ENCODE measurements at regions not wholly inside any gene's neighbourhood (a gene's known extent, or its start where the extent isn't known, plus 50 kb on each side); places are given as distances from the start of the nearest gene placed in this dataset.

- Histone ChIP-seq H3K27me3 (ENCODE audit: control insufficient read depth, insufficient read depth, low read length) (no peaks in the 10 kb centered on the region), H3K36me3 (ENCODE audit: control insufficient read depth, insufficient read depth, low read length) (no peaks in the 10 kb centered on the region), H3K27ac (ENCODE audit: low read length) (no peak overlapping the region), H3K4me1 (ENCODE audit: control insufficient read depth, insufficient read depth, low read length) (no peaks in the 10 kb centered on the region), H3K4me3 (ENCODE audit: low read length) (no peak overlapping the region), H3K9me3 (ENCODE audit: control insufficient read depth, low read depth, low read length) (no peaks in the 10 kb centered on the region)
- 40% methylated on average over 1 of the region's 3 CpGs for WGBS (ENCODE audit: insufficient coverage, low lambda C conversion rate)
- no peak for DNase-seq
Observed at GRCh38 chr10:111811517-111811916, 372.0 kb downstream of the GPAM start.

DNA sequence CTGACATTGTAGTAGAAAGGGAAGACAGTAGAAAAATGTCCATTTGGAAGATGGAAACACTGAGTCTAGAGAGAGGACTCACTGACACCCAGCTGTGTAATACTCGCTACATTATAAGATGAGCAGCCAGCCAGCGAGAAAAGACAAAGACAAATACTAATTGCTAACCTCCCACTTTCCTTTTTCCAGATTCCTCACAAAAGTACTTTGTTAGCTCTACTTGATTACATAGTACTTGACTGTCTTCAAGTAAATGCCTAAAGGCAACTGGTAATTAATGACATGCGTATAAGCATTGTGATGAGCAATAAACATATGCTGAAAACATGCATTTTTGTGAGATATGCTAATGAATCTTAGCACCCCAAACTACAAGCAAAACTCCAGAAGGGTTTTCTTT is 363.1 kb downstream of the GPAM start:
- DNase-seq: no peak
- Histone ChIP-seq H3K36me3 (ENCODE audit: control insufficient read depth, insufficient read depth, low read length) (no peaks in the 10 kb centered on the region), H3K9me3 (ENCODE audit: control insufficient read depth, low read depth, low read length) (no peaks in the 10 kb centered on the region), H3K4me1 (ENCODE audit: control insufficient read depth, insufficient read depth, low read length) (no peaks in the 10 kb centered on the region), H3K27me3 (ENCODE audit: control insufficient read depth, insufficient read depth, low read length) (no peaks in the 10 kb centered on the region), H3K4me3 (ENCODE audit: low read length) (no peak overlapping the region), H3K27ac (ENCODE audit: low read length) (no peak overlapping the region)
- WGBS (ENCODE audit: insufficient coverage, low lambda C conversion rate): 100% methylated on average over 1 of the region's 3 CpGs

DNA sequence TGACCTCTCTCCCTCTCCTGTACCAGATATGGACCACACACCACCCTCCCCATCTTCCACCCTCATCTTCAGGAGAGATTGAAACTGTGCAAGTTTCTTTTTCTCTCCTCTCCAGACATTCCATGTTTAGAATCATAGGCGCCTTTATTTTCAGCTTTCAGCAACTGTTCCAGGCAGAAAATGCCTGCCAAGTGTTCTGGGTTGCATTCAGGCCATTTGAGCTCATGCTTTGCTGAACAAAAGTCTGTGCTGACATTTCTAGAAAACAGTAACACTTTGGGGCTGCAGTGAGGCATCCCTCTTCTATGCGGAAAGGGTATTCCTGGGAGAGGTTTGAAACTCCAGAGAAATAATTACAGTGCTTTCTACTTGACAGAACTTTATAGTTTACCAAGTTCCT is 361.7 kb downstream of the GPAM start:
- Histone ChIP-seq H3K27me3 (ENCODE audit: control insufficient read depth, insufficient read depth, low read length) (no peaks in the 10 kb centered on the region), H3K36me3 (ENCODE audit: control insufficient read depth, insufficient read depth, low read length) (no peaks in the 10 kb centered on the region), H3K9me3 (ENCODE audit: control insufficient read depth, low read depth, low read length) (no peaks in the 10 kb centered on the region), H3K27ac (ENCODE audit: low read length) (no peak overlapping the region), H3K4me3 (ENCODE audit: low read length) (no peak overlapping the region), H3K4me1 (ENCODE audit: control insufficient read depth, insufficient read depth, low read length) (no peaks in the 10 kb centered on the region)
- no CpG with 5 or more reads among the region's 2 CpGs for WGBS (ENCODE audit: insufficient coverage, low lambda C conversion rate)
- no peak for DNase-seq

- H3K4me1 ChIP-seq (ENCODE audit: control insufficient read depth, insufficient read depth, low read length): no peaks in the 10 kb centered on the region
- H3K9me3 ChIP-seq (ENCODE audit: control insufficient read depth, low read depth, low read length): no peaks in the 10 kb centered on the region
- no peaks in the 10 kb centered on the region for H3K27me3 ChIP-seq (ENCODE audit: control insufficient read depth, insufficient read depth, low read length)
- H3K36me3 ChIP-seq (ENCODE audit: control insufficient read depth, insufficient read depth, low read length): no peaks in the 10 kb centered on the region
- DNase-seq: no peak
- no CpG with 5 or more reads among the region's 2 CpGs for WGBS (ENCODE audit: insufficient coverage, low lambda C conversion rate)
- no peak overlapping the region for H3K4me3 ChIP-seq (ENCODE audit: low read length)
- no peak overlapping the region for H3K27ac ChIP-seq (ENCODE audit: low read length)
Observed at GRCh38 chr10:111822661-111823060, 360.9 kb downstream of the GPAM start.

DNA sequence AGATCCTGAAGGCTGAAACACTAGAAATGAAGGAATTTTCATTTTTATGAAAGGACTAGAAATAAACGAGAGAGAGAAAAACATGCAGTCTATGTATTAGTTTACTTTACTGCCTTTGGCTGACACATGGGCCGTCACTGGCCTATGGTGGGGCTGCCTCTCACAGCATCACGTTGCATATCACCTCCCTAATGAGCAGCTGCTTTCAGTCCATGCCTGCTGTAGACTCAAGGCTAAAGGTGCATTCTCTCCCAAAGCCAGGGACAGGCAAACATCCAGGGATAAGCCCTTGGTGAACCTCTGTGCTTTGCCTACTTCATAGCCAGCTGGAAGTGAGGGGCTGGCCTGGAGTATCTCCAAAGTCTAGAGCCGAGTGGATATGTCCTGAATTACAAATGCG is 359.4 kb downstream of the GPAM start:
- H3K4me1 ChIP-seq (ENCODE audit: control insufficient read depth, insufficient read depth, low read length): no peaks in the 10 kb centered on the region
- no peaks in the 10 kb centered on the region for H3K36me3 ChIP-seq (ENCODE audit: control insufficient read depth, insufficient read depth, low read length)
- no peaks in the 10 kb centered on the region for H3K27me3 ChIP-seq (ENCODE audit: control insufficient read depth, insufficient read depth, low read length)
- H3K4me3 ChIP-seq (ENCODE audit: low read length): no peak overlapping the region
- no peak for DNase-seq
- WGBS (ENCODE audit: insufficient coverage, low lambda C conversion rate): no CpG with 5 or more reads among the region's 5 CpGs
- no peaks in the 10 kb centered on the region for H3K9me3 ChIP-seq (ENCODE audit: control insufficient read depth, low read depth, low read length)
- no peak overlapping the region for H3K27ac ChIP-seq (ENCODE audit: low read length)

GRCh38 chr10:111830359-111830758 is 353.2 kb downstream of the GPAM start:
- H3K4me3 ChIP-seq (ENCODE audit: low read length): no peak overlapping the region
- DNase-seq: no peak
- no peaks in the 10 kb centered on the region for H3K9me3 ChIP-seq (ENCODE audit: control insufficient read depth, low read depth, low read length)
- H3K36me3 ChIP-seq (ENCODE audit: control insufficient read depth, insufficient read depth, low read length): no peaks in the 10 kb centered on the region
- no peak overlapping the region for H3K27ac ChIP-seq (ENCODE audit: low read length)
- H3K27me3 ChIP-seq (ENCODE audit: control insufficient read depth, insufficient read depth, low read length): no peaks in the 10 kb centered on the region
- H3K4me1 ChIP-seq (ENCODE audit: control insufficient read depth, insufficient read depth, low read length): no peaks in the 10 kb centered on the region
- WGBS (ENCODE audit: insufficient coverage, low lambda C conversion rate): 72% methylated on average over 3 of the region's 7 CpGs

GRCh38 chr10:111831058-111831457 is 352.5 kb downstream of the GPAM start:
- H3K27ac ChIP-seq (ENCODE audit: low read length): no peak overlapping the region
- no peak for DNase-seq
- H3K36me3 ChIP-seq (ENCODE audit: control insufficient read depth, insufficient read depth, low read length): no peaks in the 10 kb centered on the region
- no peaks in the 10 kb centered on the region for H3K27me3 ChIP-seq (ENCODE audit: control insufficient read depth, insufficient read depth, low read length)
- WGBS (ENCODE audit: insufficient coverage, low lambda C conversion rate): 50% methylated on average over 2 of the region's 6 CpGs
- no peak overlapping the region for H3K4me3 ChIP-seq (ENCODE audit: low read length)
- H3K4me1 ChIP-seq (ENCODE audit: control insufficient read depth, insufficient read depth, low read length): no peaks in the 10 kb centered on the region
- no peaks in the 10 kb centered on the region for H3K9me3 ChIP-seq (ENCODE audit: control insufficient read depth, low read depth, low read length)

- H3K4me1 ChIP-seq (ENCODE audit: control insufficient read depth, insufficient read depth, low read length): no peaks in the 10 kb centered on the region
- no CpG with 5 or more reads among the region's 2 CpGs for WGBS (ENCODE audit: insufficient coverage, low lambda C conversion rate)
- H3K9me3 ChIP-seq (ENCODE audit: control insufficient read depth, low read depth, low read length): no peaks in the 10 kb centered on the region
- H3K36me3 ChIP-seq (ENCODE audit: control insufficient read depth, insufficient read depth, low read length): no peaks in the 10 kb centered on the region
- H3K27me3 ChIP-seq (ENCODE audit: control insufficient read depth, insufficient read depth, low read length): no peaks in the 10 kb centered on the region
- no peak for DNase-seq
- no peak overlapping the region for H3K27ac ChIP-seq (ENCODE audit: low read length)
- H3K4me3 ChIP-seq (ENCODE audit: low read length): no peak overlapping the region
Observed at GRCh38 chr10:111833251-111833650, 350.3 kb downstream of the GPAM start.

DNA sequence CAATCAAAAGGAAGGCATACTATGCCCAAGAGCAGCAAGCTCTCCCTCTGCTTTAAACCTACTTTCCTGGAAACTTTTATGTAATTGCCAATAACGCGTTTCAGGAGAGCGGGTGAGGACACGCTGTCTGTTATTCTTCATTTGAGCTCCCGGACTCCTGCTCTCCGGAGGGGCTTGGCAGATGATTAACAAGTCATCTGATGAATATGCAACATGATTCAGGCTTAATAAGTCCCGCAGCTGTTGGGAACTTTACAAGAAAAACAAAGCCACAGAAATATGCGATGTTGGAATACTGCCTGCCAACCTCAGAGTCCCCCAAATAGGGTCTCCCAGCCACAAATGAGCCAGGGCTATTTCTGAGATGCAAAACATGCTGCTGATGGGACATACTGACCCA is 348.0 kb downstream of the GPAM start:
- Histone ChIP-seq H3K9me3 (ENCODE audit: control insufficient read depth, low read depth, low read length) (no peaks in the 10 kb centered on the region), H3K4me1 (ENCODE audit: control insufficient read depth, insufficient read depth, low read length) (no peaks in the 10 kb centered on the region), H3K27me3 (ENCODE audit: control insufficient read depth, insufficient read depth, low read length) (no peaks in the 10 kb centered on the region), H3K4me3 (ENCODE audit: low read length) (no peak overlapping the region), H3K27ac (ENCODE audit: low read length) (no peak overlapping the region), H3K36me3 (ENCODE audit: control insufficient read depth, insufficient read depth, low read length) (no peaks in the 10 kb centered on the region)
- 40% methylated on average over 1 of the region's 8 CpGs for WGBS (ENCODE audit: insufficient coverage, low lambda C conversion rate)
- DNase-seq: no peak

- no peak overlapping the region for H3K4me3 ChIP-seq (ENCODE audit: low read length)
- H3K9me3 ChIP-seq (ENCODE audit: control insufficient read depth, low read depth, low read length): no peaks in the 10 kb centered on the region
- DNase-seq: no peak
- H3K4me1 ChIP-seq (ENCODE audit: control insufficient read depth, insufficient read depth, low read length): no peaks in the 10 kb centered on the region
- no CpG with 5 or more reads among the region's 1 CpG for whole genome bisulfite sequencing (ENCODE audit: insufficient coverage, low lambda C conversion rate)
- no peaks in the 10 kb centered on the region for H3K36me3 ChIP-seq (ENCODE audit: control insufficient read depth, insufficient read depth, low read length)
- no peak overlapping the region for H3K27ac ChIP-seq (ENCODE audit: low read length)
- no peaks in the 10 kb centered on the region for H3K27me3 ChIP-seq (ENCODE audit: control insufficient read depth, insufficient read depth, low read length)
Observed at GRCh38 chr10:111836064-111836463, 347.5 kb downstream of the GPAM start.

DNA sequence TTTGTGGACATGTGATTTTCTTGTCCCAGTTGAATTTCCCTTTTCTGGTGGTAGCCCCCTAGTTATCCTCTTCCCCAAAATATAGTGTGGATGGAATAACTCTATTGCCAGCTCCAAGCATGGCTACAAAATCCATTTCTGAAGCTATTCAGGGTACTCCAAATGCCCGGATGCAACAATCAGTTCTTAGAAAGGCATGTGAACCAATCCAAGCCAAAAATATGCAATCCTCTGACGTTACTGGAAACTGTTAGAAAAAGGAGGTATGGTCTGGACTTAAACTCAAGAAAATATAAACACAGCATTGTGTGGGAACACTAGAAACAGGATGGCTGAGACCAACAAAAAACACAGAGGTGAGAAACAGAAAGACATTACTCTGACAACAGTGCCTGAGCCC is 347.0 kb downstream of the GPAM start:
- WGBS (ENCODE audit: insufficient coverage, low lambda C conversion rate): 60% methylated on average over 1 of the region's 2 CpGs
- Histone ChIP-seq H3K36me3 (ENCODE audit: control insufficient read depth, insufficient read depth, low read length) (no peaks in the 10 kb centered on the region), H3K9me3 (ENCODE audit: control insufficient read depth, low read depth, low read length) (no peaks in the 10 kb centered on the region), H3K27me3 (ENCODE audit: control insufficient read depth, insufficient read depth, low read length) (no peaks in the 10 kb centered on the region), H3K4me1 (ENCODE audit: control insufficient read depth, insufficient read depth, low read length) (no peaks in the 10 kb centered on the region), H3K4me3 (ENCODE audit: low read length) (no peak overlapping the region), H3K27ac (ENCODE audit: low read length) (no peak overlapping the region)
- peak in 1 of 2 donors; percentile 10 for DNase-seq
